ENCODE measurements at regions not wholly inside any gene's neighbourhood (a gene's known extent, or its start where the extent isn't known, plus 50 kb on each side); places are given as distances from the start of the nearest gene placed in this dataset.

DNA sequence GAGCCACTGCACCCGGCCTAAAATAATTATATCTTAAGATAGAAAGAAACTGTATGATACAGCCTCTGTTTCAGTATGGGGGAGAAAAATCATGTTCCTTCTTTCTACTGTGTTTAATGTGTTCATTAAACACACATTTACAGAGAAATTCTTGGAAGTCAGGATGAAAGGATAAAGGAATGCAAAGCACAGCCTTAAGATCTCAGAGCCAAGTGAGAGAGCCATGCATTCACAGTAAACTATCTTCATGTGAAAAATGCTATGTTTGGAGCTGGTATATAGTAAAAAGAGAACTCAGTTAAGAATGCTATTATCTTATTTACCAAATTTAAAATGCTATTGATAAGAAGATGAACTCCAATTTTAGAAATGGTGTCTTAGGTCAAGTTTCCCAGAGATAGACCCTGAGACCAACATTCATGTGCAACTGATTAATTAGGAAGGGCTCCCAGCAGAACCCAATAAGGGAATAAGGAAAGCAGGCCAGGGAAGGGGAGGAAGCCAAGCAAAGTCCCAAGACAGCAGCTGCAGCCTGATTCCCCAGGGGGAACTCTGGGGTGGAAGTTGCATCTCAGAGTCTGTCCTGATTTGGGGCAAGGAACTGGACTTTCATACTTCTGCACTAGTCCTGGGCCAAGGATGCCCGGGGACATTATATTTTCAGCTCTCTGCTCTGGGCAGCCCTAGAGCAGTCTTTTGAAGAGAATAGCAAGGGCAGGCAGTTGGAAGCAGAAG lies 130.0 kb upstream of the ZNF648 start:
- peaks cover 13% of the 10 kb centered on the region for H3K27me3 Mint-ChIP-seq (ENCODE audit: insufficient read depth)
- intact Hi-C loops (cut with micrococcal nuclease): no loop called here
- no peaks in the 10 kb centered on the region for H3K4me1 Mint-ChIP-seq (ENCODE audit: low read depth)
- no peaks in the 10 kb centered on the region for H3K9me3 Mint-ChIP-seq
- H3K27ac Mint-ChIP-seq: no peak overlapping the region
- DNase-seq (ENCODE audit: low spot score): no peak
- H3K4me3 Mint-ChIP-seq: no peak overlapping the region
- no peaks in the 10 kb centered on the region for H3K36me3 Mint-ChIP-seq (ENCODE audit: low read depth)

DNA sequence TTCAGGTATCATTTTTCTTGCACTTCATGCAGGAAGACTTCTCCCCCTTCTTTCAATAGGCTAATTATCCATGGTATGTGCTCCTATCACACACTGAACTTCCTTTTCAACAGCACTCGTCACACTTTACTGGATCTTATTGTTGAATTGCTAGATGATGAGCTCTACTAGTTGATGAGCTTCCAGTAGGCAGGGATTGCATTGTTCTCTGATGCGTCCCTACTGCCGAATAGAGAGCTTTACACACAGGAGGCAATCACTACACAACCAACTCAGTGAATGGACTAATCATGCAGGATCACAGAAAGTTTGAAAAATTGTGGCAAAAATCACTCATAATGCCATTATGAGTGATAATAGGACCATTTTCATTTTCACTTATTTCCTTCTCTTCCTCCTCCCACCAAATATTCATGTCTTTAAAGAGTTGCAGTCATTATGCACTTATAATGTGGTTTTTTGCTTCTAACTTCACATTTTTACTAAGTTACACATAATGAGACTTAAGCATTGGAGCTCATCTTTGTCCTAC lies 128.1 kb upstream of the ZNF648 start:
- H3K27me3 Mint-ChIP-seq (ENCODE audit: insufficient read depth): peaks cover 8% of the 10 kb centered on the region
- no peak for DNase-seq (ENCODE audit: low spot score)
- no peaks in the 10 kb centered on the region for H3K36me3 Mint-ChIP-seq (ENCODE audit: low read depth)
- H3K9me3 Mint-ChIP-seq: no peaks in the 10 kb centered on the region
- H3K4me3 Mint-ChIP-seq: no peak overlapping the region
- no peaks in the 10 kb centered on the region for H3K4me1 Mint-ChIP-seq (ENCODE audit: low read depth)
- intact Hi-C loops (cut with micrococcal nuclease): no loop called here
- no peak overlapping the region for H3K27ac Mint-ChIP-seq

DNA sequence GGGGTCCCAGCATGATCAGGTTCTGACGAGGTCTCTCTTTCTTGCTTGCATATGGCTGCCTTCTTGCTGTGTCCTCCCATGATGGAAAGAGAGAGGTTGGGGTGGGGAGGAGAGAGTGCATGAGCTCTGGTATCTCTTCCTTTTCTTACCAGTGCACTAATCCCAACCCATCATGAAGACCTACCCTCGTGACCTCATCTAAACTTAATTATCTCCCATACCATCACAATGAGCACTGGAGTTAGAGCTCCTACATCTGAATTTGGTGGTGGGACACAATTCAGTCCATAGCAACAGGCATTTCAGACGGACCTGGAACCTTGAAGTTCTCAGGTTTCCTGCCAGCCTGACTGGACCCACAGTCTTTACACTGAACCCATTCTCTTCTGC lies 125.2 kb upstream of the ZNF648 start:
- intact Hi-C loops (cut with micrococcal nuclease): no loop called here

GRCh38 chr1:182185842-182186756 lies 124.6 kb upstream of the ZNF648 start:
- Mint-ChIP-seq H3K27ac (no peak overlapping the region), H3K9me3 (no peaks in the 10 kb centered on the region), H3K4me1 (ENCODE audit: low read depth) (no peaks in the 10 kb centered on the region), H3K36me3 (ENCODE audit: low read depth) (no peaks in the 10 kb centered on the region), H3K27me3 (ENCODE audit: insufficient read depth) (peaks cover 9% of the 10 kb centered on the region), H3K4me3 (no peak overlapping the region)
- no peak for DNase-seq (ENCODE audit: low spot score)
- intact Hi-C loops (cut with micrococcal nuclease): no loop called here

More for the DNA sequence above, 125.2 kb upstream of the ZNF648 start:
- Mint-ChIP-seq H3K27ac (no peak overlapping the region), H3K9me3 (no peaks in the 10 kb centered on the region), H3K36me3 (ENCODE audit: low read depth) (no peaks in the 10 kb centered on the region), H3K27me3 (ENCODE audit: insufficient read depth) (peaks cover 9% of the 10 kb centered on the region), H3K4me3 (no peak overlapping the region), H3K4me1 (ENCODE audit: low read depth) (no peaks in the 10 kb centered on the region)
- DNase-seq (ENCODE audit: low spot score): no peak

- intact Hi-C loops (cut with micrococcal nuclease): no loop called here
- Mint-ChIP-seq H3K4me3 (no peak overlapping the region), H3K36me3 (ENCODE audit: low read depth) (no peaks in the 10 kb centered on the region), H3K4me1 (ENCODE audit: low read depth) (no peaks in the 10 kb centered on the region), H3K27me3 (ENCODE audit: insufficient read depth) (peaks cover 6% of the 10 kb centered on the region), H3K9me3 (no peaks in the 10 kb centered on the region), H3K27ac (no peak overlapping the region)
- DNase-seq (ENCODE audit: low spot score): no peak
Measured at GRCh38 chr1:182185136-182185535, 123.6 kb upstream of the ZNF648 start.

- H3K27ac Mint-ChIP-seq: no peak overlapping the region
- peaks cover 1% of the 10 kb centered on the region for H3K27me3 Mint-ChIP-seq (ENCODE audit: insufficient read depth)
- no peaks in the 10 kb centered on the region for H3K4me1 Mint-ChIP-seq (ENCODE audit: low read depth)
- no peaks in the 10 kb centered on the region for H3K9me3 Mint-ChIP-seq
- no peak overlapping the region for H3K4me3 Mint-ChIP-seq
- DNase-seq (ENCODE audit: low spot score): no peak
- intact Hi-C loops (cut with micrococcal nuclease): no loop called here
- no peaks in the 10 kb centered on the region for H3K36me3 Mint-ChIP-seq (ENCODE audit: low read depth)
Measured at GRCh38 chr1:182183606-182184005, 122.1 kb upstream of the ZNF648 start.

DNA sequence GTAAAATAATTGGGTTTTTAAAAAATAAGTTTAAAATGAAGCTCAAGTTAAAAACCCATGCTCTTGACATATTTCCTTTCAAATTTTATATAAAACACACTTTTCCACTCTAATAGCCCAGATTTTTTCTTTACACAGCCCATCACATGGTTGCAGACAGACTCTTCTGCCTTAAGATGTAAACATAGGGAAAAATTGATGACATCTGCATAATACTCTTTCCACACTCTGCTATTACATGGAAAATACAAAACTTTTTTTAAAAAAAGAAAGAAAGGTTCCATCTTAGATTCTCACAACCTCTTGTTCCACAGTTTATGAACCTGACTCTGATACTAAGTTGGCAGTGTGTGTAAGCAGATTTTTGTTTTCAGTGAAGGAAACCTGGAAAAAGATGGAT lies 120.8 kb upstream of the ZNF648 start:
- peaks cover 1% of the 10 kb centered on the region for H3K27me3 Mint-ChIP-seq (ENCODE audit: insufficient read depth)
- H3K27ac Mint-ChIP-seq: no peak overlapping the region
- H3K36me3 Mint-ChIP-seq (ENCODE audit: low read depth): no peaks in the 10 kb centered on the region
- no peaks in the 10 kb centered on the region for H3K9me3 Mint-ChIP-seq
- no peak for DNase-seq (ENCODE audit: low spot score)
- intact Hi-C loops (cut with micrococcal nuclease): no loop called here
- H3K4me3 Mint-ChIP-seq: no peak overlapping the region
- no peaks in the 10 kb centered on the region for H3K4me1 Mint-ChIP-seq (ENCODE audit: low read depth)

DNA sequence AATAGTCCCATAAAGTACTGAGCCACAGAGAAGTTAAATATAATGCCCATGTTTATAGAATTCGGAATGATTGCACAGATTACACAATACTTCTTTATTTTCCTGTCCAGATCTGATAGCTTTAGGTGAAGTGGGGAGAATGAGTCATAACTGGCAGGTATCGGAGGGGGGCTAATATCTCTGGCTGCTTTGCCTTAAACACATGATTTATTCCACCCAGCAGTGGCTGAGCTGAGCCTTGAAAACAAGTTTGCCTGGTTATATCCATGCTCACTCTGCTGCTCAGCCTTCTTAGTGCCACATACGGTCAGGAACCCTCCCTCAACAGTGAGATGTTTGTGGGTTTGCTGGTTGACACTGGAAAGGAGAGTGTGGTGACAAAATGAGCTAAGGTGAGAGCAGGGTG lies 119.7 kb upstream of the ZNF648 start:
- no peak overlapping the region for H3K27ac Mint-ChIP-seq
- no peaks in the 10 kb centered on the region for H3K4me1 Mint-ChIP-seq (ENCODE audit: low read depth)
- intact Hi-C loops (cut with micrococcal nuclease): no loop called here
- no peaks in the 10 kb centered on the region for H3K36me3 Mint-ChIP-seq (ENCODE audit: low read depth)
- no peak for DNase-seq (ENCODE audit: low spot score)
- no peak overlapping the region for H3K4me3 Mint-ChIP-seq
- H3K9me3 Mint-ChIP-seq: no peaks in the 10 kb centered on the region
- peaks cover 1% of the 10 kb centered on the region for H3K27me3 Mint-ChIP-seq (ENCODE audit: insufficient read depth)

DNA sequence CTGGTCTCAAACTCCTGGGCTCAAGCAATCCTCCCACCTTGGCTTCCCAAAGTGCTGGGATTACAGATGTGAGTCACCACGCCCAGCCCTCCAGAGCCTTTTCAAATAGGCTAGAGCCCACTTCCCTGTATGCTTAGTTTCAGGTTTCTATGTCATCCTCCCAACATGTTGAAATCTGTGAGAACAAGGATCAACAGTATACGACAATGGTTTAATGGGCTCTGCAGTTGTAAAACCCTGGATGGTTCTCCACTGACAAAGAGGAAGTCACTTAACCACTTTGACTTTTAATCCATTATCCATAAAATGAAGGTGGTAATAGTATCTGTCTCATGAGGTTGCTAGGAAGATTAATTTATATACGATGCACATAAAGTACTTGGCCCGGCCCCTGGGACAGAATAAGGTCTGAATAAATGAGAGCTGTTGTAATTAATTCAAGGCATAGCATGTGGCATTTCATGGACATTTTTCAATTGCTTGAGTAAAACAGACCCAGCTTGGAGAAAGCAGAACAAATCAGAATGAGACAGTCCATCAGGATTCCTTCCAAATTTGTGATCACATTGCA lies 113.9 kb upstream of the ZNF648 start:
- H3K9me3 Mint-ChIP-seq: no peaks in the 10 kb centered on the region
- no peak overlapping the region for H3K4me3 Mint-ChIP-seq
- DNase-seq (ENCODE audit: low spot score): no peak
- H3K36me3 Mint-ChIP-seq (ENCODE audit: low read depth): no peaks in the 10 kb centered on the region
- no peaks in the 10 kb centered on the region for H3K4me1 Mint-ChIP-seq (ENCODE audit: low read depth)
- H3K27me3 Mint-ChIP-seq (ENCODE audit: insufficient read depth): peaks cover 2% of the 10 kb centered on the region
- H3K27ac Mint-ChIP-seq: no peak overlapping the region
- intact Hi-C loops (cut with micrococcal nuclease): no loop called here

DNA sequence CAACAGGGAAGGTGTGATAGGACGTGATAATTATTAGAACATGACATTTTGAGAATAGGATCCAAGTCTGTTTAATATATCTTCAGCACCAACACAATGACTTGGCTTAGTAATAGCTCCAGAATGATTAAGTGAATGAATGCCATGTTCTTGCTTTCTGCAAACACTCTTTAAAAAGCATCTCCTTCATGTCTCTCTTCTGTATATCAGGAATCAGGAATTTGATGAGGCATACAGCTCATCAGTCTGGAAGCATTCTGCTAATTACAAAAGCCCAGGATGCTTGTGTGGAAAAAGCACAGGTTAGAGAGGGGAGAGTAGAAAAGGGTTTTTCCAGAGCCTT lies 113.0 kb upstream of the ZNF648 start:
- no peak overlapping the region for H3K27ac Mint-ChIP-seq
- H3K36me3 Mint-ChIP-seq (ENCODE audit: low read depth): no peaks in the 10 kb centered on the region
- intact Hi-C loops (cut with micrococcal nuclease): no loop called here
- peaks cover 1% of the 10 kb centered on the region for H3K4me1 Mint-ChIP-seq (ENCODE audit: low read depth)
- H3K9me3 Mint-ChIP-seq: no peaks in the 10 kb centered on the region
- DNase-seq (ENCODE audit: low spot score): no peak
- no peak overlapping the region for H3K4me3 Mint-ChIP-seq
- peaks cover 2% of the 10 kb centered on the region for H3K27me3 Mint-ChIP-seq (ENCODE audit: insufficient read depth)

GRCh38 chr1:182173808-182174512 lies 112.4 kb upstream of the ZNF648 start:
- H3K27me3 Mint-ChIP-seq (ENCODE audit: insufficient read depth): peaks cover 2% of the 10 kb centered on the region
- no peaks in the 10 kb centered on the region for H3K9me3 Mint-ChIP-seq
- no peak overlapping the region for H3K4me3 Mint-ChIP-seq
- peaks cover 6% of the 10 kb centered on the region for H3K4me1 Mint-ChIP-seq (ENCODE audit: low read depth)
- no peak overlapping the region for H3K27ac Mint-ChIP-seq
- no peaks in the 10 kb centered on the region for H3K36me3 Mint-ChIP-seq (ENCODE audit: low read depth)
- no peak for DNase-seq (ENCODE audit: low spot score)
- intact Hi-C loops (cut with micrococcal nuclease): no loop called here

- no peaks in the 10 kb centered on the region for H3K9me3 Mint-ChIP-seq
- H3K27ac Mint-ChIP-seq: no peak overlapping the region
- H3K4me3 Mint-ChIP-seq: no peak overlapping the region
- no peak for DNase-seq (ENCODE audit: low spot score)
- no peaks in the 10 kb centered on the region for H3K36me3 Mint-ChIP-seq (ENCODE audit: low read depth)
- H3K4me1 Mint-ChIP-seq (ENCODE audit: low read depth): peaks cover 6% of the 10 kb centered on the region
- H3K27me3 Mint-ChIP-seq (ENCODE audit: insufficient read depth): peaks cover 4% of the 10 kb centered on the region
- intact Hi-C loops (cut with micrococcal nuclease): no loop called here
Measured at GRCh38 chr1:182172699-182173098, 111.2 kb upstream of the ZNF648 start.
